NB4 (cell line): ENCODE measurements at regions not wholly inside any gene's neighbourhood (a gene's known extent, or its start where the extent isn't known, plus 50 kb on each side); places are given as distances from the start of the nearest gene placed in this dataset.

ENCODE experiments used
- DNase-seq: peaks from one replicate; pipeline ENCODE4 v3.0.0; 2010; ENCODE audit warnings: low read depth
- H3K4me3 ChIP-seq: one replicate; pipeline ENCODE4 v1.5.1; 2011; ENCODE audit warnings: mild to moderate bottlenecking, low read depth, low read length, moderate library complexity
- MYC ChIP-seq: IDR thresholded peaks from 2 replicates; pipeline ENCODE4 v1.6.1; 2011; ENCODE audit warnings: low read depth, low read length
- POLR2A ChIP-seq: IDR thresholded peaks from 2 replicates; pipeline ENCODE4 v1.6.1; 2011; ENCODE audit warnings: mild to moderate bottlenecking; ENCODE audit not compliant: insufficient read length; ENCODE audit errors: extremely low read depth
- TF ChIP-seq, protein P1 (sequence below): IDR thresholded peaks from one replicate; pipeline ENCODE4 v1.5.1; 2012; ENCODE audit warnings: low read depth, low read length
- TF ChIP-seq, protein P2 (sequence below): IDR thresholded peaks from 2 replicates; pipeline ENCODE4 v1.6.1; 2011; ENCODE audit warnings: low read depth, low read length

DNA sequence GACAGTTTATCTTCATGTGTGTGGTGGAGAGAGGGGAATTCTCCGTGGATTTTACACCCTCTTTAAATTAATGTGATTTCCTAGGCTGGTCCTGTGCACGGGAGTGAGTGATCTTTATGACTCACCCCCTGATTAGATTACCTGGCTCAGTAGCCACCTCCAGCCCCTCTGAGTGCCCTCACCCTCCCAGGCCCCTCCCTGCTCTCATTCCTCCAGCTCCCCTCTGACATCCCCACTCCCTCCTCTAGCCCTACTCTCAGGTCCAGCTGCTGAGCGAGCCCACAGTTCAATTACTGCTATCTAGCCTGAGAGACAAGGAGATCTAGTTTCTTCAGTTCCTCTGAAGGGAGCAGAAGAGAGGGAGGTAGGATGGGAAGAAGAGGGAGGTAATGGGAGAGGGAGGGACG lies 61.8 kb upstream of the ARAP3 start:
- no peak for DNase-seq
- TF ChIP-seq, protein P1, sequence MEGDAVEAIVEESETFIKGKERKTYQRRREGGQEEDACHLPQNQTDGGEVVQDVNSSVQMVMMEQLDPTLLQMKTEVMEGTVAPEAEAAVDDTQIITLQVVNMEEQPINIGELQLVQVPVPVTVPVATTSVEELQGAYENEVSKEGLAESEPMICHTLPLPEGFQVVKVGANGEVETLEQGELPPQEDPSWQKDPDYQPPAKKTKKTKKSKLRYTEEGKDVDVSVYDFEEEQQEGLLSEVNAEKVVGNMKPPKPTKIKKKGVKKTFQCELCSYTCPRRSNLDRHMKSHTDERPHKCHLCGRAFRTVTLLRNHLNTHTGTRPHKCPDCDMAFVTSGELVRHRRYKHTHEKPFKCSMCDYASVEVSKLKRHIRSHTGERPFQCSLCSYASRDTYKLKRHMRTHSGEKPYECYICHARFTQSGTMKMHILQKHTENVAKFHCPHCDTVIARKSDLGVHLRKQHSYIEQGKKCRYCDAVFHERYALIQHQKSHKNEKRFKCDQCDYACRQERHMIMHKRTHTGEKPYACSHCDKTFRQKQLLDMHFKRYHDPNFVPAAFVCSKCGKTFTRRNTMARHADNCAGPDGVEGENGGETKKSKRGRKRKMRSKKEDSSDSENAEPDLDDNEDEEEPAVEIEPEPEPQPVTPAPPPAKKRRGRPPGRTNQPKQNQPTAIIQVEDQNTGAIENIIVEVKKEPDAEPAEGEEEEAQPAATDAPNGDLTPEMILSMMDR: no peak
- TF ChIP-seq, protein P2, sequence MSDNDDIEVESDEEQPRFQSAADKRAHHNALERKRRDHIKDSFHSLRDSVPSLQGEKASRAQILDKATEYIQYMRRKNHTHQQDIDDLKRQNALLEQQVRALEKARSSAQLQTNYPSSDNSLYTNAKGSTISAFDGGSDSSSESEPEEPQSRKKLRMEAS: no peak
- TF ChIP-seq POLR2A: no peak
- no peak for TF ChIP-seq MYC
- no peak overlapping the region for H3K4me3 ChIP-seq

DNA sequence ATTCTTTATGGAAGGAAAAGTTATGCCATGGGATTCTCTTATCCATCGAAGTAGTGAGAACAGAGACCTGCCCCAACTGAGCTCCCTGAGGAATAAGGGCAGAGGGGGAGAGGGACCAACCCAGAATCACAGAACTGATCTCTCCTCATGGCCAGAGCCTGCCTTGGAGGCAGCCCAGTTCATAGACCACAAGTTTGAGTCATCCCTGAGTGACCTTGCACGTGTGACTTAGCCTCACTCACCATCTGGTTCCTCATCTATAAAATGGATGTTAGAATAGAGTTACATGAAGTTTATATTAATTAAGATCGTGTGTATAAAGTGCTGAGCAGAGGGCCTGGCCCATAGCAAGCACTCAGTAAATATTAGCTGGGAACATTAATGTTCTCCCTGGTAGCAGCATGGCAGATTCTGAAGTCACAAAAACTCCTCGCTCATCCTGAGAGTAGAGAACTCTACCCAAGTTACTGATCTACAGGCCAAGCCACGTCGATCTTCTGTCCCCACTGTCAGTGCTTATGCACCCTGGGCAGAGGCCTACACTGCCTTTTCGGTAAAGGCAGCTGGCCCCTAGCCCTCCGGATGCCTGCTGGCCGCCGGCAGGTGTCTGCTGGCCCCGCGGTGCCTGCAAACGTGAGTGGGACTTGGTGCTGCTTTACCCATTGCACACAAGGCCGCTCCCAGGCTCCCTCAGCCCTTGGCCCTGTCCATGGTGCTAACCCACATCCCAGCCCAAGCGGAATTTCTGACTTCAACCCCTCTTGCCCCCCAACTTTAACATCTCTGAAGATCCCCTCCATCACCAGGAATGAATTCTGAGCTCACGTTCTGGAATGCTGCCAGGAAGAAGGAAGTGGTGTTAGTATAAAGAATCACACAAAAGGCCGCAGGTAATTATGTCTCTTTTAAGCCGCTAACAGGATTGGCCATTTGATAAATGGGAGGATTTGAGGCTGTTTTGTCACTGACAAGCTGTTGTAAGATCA lies 61.1 kb upstream of the ARAP3 start:
- no peak for TF ChIP-seq POLR2A
- TF ChIP-seq, protein P2: no peak
- TF ChIP-seq, protein P1: no peak
- TF ChIP-seq MYC: no peak
- DNase-seq: peak; percentile 38
- no peak overlapping the region for H3K4me3 ChIP-seq

DNA sequence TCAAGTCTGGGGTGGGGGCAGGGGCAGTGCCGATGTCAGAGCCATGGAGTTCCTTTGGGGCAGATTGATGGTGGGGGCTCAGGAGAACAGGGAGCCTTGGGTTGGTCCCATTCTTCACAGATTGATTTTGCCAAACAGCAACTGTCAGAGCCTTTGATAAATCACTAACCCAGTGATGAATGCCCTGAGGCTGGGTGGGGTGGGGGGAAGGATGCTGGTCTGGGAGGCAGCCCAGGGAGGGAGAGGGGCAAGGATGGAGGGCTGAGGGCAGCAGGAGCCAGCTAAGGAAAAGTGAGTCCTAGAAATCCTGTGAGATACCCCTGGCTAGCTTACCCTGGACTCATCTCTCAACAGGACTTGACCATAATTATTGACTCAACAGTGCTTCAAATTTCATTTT lies 60.1 kb upstream of the ARAP3 start:
- no peak overlapping the region for H3K4me3 ChIP-seq
- DNase-seq: no peak
- TF ChIP-seq POLR2A (no peak), MYC (no peak)
- TF ChIP-seq, protein P2: no peak
- TF ChIP-seq, protein P1: no peak

DNA sequence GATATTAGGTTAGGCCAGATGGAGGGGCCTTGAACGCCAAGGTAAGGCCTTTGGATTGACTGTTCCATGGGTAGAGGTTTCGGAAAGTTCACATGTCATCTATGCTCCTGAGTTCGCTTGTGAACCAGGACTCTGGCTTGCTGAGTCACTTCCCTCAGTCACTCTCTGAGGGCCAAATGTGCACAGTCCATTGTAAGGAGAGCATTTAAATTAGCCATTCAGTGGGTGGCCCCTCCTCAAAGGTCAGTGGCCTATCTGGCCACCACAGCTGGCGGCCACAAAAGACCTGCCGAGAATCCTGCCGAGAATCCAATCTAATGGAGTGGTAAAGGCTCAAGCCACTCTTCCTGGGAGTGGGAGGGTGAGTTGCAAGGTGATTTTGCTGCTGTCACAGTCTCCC lies 58.9 kb upstream of the ARAP3 start:
- DNase-seq: no peak
- no peak overlapping the region for H3K4me3 ChIP-seq
- TF ChIP-seq MYC: no peak

DNA sequence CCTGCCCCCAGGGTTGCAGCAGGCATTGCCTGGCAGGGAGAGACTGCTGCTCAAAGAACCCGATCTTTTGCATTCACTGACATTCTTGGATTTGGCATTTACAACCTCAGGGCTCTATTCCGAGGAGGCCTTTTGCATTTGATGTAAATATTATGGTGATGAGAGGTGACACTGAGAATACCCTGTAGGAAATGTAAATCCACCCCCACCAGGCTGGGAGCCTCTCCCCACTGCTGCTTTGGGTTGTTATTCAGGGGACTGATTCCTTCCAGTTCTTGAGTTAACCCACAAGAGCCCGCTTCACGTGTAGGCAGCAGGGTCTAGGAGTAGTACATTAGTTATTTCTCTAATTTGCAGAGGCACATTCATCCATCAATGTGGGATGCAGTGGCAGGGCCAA lies 55.5 kb upstream of the ARAP3 start:
- TF ChIP-seq, protein P1: no peak
- TF ChIP-seq, protein P2: no peak
- TF ChIP-seq POLR2A: no peak
- TF ChIP-seq MYC: no peak
- no peak overlapping the region for H3K4me3 ChIP-seq
- DNase-seq: no peak

DNA sequence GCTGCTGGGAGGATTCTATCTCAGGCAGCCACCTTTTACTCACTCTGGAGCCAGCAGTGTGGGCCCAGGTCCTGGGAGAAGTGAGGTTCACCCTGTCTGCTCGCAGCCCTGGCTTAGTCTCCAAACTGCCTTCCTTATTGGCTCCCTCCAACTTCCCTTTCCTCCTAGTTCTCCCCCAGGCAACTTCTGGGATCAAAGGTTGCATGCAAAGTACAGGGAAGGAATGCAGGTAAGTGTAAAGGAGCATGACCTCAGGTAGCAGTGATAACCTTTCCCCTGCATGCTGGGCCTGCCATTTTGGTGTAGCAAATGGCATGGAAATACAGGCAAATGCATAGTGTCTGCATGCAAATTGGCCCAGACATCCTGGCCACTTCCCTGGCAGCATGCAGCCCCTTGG lies 53.8 kb upstream of the ARAP3 start:
- DNase-seq: no peak
- no peak overlapping the region for H3K4me3 ChIP-seq
- TF ChIP-seq POLR2A (no peak), MYC (no peak)
- TF ChIP-seq, protein P2: no peak
- TF ChIP-seq, protein P1: no peak
